ENCODE measurements at regions not wholly inside any gene's neighbourhood (a gene's known extent, or its start where the extent isn't known, plus 50 kb on each side); places are given as distances from the start of the nearest gene placed in this dataset.

DNA sequence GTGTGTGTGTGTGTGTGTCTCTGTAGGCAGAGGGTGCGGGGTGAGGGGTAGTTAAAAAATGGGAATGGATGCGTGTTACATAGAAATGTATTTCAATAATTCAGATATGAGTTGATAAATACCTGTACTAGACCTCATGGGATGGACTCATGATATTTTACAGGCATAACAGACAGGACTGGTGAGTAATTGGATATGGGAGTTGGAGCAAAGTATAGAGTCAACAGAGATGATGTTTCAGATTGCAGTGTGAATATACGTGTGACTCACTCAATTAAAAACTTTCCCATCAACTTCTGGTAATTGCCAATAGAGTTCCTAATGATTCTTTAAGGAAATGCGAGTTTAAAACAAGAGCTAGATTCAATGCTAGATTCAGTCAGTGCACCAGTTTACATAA is 711.9 kb downstream of the C12orf50 start:
- no peak for DNase-seq

DNA sequence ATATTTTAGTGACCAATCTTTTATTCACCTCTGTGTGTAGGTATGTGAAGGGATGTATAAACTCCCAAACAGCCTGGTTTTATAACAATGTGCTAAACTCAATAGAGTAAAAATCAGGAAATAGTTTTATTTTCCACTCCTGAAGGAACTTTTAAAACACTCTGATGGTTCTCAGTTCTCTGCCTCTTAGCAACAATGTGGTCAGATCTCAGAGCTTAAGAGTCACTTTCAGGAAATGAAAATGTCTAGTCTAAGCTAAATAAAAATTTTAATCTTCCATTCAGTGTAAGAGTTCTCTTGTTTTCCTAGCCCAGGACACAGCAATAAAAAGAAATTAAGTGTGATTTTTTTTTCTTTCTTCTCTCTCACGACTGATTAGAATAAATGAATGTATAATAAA is 718.0 kb downstream of the C12orf50 start:
- no peak for DNase-seq

DNA sequence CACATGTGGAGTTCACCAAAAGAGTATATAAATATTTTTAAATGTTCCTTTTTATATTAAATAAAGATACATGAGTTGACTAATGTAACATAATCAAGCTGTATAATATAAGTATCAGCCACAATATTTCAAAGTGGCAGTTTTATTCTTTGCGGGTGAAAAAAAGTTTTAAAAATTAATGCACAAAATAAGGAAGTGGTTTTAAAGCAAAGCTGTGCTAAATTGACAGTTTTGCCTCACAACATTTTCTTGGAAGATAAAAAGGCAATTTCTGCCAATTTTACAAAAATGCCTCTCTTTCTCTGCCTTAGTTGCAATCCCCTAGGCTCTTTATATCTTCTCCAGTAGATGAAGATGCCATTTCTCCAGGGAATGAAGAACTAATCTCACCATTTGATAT is 719.1 kb downstream of the C12orf50 start:
- DNase-seq, result no peak

DNA sequence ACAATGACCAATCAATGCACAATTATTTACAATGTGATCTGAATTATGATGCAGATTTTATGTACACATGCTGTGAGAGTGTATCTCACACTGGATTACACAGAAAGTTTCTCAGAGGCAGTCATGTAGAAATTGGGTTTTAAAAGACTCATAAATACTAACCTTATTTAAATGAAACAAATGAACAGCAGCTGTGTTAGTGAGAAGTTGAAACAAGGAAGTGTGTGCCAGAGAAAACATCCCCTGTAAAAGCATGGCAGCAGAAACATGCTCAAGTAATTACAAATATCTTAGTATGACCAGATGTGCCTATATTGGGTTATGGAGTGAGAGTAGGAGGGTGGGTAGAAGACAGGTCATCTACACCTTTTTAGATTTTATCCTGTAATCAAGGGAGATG is 723.7 kb downstream of the C12orf50 start:
- no peak for DNase-seq

DNA sequence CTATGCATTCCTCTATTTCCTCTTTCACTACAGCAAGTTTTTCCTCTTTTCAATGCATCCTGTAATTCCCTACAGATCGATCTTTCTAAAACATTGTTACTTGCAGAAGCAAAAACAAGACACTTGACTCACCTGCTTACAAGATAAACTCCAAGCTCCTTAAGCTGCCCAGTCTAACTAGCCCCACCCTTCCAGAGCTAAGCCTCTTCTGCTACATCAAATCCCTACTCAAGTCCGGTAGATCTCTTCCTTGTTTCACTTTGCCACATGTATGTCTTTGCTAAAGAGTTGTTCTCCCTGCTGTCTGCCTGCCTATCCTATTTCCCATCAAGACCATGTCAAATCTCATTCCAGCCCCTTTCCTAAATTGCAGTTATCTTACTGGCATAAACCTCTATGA is 724.8 kb downstream of the C12orf50 start:
- DNase-seq, result no peak

DNA sequence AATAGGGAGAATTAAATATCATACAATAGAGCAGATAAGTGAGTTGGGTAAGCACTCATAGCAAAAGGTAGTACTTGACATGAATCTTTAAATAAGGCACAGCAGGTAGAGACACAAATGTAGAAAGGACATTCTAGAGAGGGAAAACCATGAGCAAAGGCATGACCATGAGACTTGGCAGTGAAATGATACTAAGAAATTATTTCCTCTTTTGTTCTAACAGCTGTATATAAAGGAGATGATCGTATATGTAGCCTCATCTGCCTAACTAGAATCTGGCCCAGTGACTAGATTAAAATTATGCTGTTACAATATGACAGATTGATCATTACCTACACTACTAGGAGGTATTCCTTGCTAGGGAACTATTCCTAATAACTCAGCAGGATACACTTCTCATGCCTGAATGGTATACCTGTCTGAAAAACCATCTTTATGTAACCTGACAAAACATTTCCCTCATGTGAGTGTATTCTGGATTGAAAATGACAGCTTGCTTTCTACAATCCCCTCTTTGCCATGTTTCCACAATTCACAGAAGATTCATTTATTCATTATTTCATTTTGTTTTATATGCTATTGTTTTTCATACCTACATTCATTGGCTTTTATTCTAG is 725.7 kb downstream of the C12orf50 start:
- DNase-seq, result no peak

DNA sequence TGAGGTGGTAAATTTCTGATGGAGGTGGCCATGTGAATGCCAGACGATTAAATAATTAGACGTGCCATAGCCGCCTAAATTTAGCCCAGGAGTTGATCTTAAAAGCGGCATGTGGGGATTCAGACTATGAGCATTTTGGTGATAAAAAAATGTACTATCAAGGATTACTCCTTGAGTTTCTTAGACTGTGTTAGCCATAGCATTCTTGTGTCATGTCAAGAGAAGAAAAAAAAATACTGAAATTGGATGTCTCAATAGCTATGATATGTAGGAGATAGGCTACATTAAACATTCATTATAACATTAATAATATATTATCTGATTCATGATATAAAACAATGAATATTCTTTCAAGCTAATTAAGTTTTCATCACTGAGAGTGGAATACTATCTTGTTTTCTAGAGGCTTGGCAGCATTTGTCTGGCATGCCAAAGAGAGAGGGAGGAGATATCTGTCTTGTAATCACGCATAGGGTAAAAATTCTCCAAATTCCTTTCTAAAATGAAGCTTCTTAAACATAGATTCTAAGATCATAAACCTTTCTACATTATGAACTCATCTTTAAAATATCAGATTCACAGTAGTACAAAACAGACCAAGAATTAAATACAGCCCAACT is 727.0 kb downstream of the C12orf50 start:
- DNase-seq, result no peak

DNA sequence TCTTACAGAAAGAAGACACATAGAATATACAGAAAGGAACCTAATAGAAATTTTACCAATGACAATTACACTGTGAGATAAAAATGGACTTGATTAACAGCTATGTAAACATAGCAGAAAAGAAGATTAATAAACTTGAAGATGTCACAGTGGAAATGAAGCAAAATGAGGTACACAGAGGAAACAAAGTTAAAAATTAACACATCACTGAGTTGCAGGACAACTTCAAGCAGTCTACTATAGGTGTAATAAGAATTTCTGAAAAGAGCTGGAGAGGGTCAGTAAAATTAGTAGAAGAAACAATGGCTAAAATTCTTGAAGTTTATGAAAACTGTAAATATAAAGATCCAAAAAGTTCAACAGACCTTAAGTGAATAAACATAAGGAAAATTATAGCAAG is 738.7 kb downstream of the C12orf50 start:
- no peak for DNase-seq

DNA sequence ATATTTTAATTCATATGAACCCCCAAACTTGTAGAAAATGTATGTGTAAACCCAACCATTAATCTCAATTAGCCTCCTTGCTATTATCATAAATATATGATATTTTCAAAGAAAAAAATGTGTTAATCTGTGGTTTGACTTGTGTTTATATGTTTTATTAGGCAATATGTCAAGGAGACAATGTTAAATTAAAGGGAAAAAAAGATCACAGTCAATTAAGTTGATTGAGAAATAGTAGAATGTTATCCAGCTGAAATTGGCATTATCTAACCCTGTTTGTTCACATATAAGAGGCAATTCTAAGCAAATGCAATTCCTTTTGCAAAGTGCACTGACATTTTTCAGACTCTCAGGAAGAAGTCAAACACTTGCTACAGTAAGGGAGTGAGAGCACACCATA is 745.3 kb downstream of the C12orf50 start:
- no peak for DNase-seq

DNA sequence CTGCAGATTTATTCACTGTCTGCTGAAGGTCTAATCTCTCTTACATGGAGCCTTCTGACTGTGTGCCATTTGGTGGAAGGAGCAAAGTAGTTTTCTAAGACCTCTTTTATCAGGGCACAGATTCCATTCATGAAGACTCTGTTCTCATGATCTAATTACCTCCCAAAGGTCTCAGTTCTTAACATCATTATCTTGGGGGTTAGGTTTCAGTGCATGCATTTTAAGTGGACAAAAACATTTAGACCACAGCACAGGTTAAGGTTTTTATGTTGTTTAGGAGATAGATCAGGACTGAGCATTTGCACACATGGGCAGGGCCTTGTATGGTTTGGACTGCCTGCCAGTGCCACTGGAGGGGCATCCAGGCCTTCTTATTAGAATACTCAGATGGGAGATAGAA is 746.1 kb downstream of the C12orf50 start:
- DNase-seq, result no peak

DNA sequence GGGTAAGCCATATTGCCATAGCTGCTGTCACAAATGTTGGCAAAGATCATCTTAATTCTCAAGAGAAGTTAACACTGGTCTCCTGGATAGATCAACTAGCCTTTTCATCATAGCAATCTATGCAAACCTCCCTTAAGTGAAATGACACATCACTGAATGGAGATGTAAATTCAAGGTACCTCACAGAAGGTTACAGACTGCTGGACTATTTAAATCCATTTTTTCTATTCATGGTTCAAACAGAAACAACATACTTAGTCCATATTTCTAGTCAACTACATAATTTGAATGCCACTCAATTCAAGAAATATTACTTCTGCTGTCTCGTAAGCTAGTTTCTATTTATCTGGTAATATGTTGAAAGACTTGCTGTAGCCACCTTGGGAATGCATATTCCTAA is 748.3 kb downstream of the C12orf50 start:
- DNase-seq, result no peak

DNA sequence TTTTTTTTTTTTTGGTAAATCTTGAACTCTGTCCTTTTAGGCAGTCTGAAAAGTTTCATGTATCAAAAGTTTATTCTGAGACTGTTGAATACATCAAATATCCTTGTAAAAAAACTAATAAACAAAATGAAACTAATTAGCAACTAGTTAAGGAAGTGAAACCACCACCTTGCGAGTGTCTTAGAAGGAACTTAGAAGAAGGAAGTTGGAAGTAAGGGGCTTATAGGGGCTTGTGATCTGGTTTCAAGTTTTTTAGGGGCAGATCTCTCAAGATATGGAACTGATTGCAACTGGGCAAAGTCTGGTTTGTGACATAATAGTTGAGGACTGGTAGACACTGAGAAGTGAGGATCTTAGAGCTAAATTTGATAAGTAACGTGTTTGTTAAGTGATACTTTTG is 748.8 kb downstream of the C12orf50 start:
- no peak for DNase-seq

DNA sequence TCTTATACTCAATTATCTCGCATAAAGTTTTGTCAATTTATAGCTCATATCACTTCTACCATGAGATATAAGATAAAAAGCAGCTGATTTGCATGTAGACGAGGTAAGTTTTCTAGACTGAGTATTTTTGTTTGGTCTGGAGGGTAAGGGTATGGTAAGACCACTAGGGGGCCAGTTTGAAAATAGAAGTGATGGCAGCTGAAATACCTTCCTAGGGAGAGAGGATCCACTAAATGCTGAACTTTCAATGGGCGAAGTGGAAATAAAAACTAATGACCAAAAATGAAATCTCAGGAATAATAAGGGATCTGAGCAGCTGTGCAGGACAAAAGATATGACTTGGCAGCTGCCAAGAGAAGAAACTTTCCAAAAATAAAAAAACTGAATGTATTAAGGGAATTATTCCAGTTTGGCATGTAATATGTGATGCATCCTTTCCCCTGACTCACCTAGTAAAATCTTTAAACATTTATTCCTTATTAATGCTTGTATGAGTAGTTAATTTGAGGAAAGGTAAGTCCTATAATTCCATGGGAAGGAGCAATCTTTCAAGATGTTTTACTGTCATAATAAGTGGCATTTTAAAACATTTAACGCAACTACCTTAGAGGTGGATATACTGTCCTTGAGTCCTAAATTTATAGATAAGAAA is 754.5 kb downstream of the C12orf50 start:
- no peak for DNase-seq

DNA sequence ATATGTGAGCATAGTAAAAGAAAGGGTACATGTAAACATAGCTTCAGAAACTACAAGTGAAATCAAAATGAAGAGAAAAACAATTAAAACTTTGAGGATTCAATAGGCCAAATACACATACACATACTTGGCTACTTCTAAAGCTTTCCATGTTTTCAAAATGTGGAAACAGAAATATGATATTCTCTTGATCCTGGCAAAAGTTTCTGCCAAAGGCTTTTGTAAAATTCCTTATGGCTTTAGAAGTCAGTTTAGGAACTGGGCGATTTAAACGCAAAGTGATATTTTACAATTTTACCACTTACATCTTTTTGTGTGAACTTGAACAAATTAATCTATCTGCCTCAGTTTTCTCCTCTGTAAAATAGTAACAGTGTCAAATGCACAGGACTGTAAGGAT is 756.4 kb downstream of the C12orf50 start:
- no peak for DNase-seq

DNA sequence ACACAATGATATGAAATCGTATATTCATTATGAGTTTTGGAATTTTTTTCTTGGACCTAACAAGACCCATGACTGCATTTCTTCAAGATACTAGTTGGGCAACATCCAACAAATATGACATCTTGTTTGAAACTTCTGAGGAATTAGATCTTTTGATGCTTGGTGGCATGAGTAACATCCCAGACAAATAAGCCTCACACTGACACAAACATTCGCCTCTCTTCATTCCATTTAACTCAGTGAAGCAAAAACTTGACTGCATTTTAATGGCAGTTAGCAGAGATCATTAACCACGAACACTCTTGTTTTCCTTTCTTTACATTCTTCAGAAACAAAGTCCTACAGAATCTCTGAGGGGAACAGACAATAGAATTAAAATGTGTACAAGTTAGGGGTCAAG is 758.3 kb downstream of the C12orf50 start:
- DNase-seq, result no peak

DNA sequence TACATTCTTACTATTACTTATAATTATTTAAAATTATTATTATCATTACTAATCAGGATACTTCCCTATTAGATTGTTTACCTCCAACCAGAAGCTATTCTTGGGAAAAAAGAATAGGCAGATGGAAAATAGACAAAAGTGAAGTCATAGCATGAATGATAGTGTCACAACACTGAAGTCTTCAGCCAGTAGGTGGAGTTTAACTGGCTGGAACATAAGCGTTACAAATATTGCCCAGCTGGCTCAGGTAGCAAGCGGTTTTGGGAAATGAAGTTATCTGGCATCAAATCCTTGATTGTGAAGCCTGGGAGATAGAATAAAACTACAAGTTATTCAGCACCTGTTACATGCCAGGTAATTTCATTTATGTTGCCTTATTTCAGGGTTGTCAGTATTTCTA is 762.9 kb downstream of the C12orf50 start:
- DNase-seq, result no peak

DNA sequence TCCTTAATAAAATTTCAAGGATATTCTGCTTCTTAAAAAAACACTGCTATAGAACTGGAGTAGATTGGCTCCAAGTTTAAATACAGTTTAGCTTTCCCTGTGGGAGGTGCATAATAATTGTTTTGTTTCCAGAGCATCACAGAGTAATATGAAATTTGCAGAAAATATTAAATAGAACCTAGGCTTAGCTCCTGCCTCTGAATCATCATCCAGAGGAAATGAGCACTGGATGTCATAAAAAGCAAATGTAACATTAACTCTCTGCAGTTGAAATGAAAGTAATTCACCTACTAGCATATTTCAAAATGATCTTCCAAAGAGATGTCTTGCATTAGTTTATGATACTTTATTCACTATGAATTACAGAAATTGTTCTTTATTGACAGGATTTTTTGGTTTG is 769.8 kb downstream of the C12orf50 start:
- DNase-seq, result no peak

DNA sequence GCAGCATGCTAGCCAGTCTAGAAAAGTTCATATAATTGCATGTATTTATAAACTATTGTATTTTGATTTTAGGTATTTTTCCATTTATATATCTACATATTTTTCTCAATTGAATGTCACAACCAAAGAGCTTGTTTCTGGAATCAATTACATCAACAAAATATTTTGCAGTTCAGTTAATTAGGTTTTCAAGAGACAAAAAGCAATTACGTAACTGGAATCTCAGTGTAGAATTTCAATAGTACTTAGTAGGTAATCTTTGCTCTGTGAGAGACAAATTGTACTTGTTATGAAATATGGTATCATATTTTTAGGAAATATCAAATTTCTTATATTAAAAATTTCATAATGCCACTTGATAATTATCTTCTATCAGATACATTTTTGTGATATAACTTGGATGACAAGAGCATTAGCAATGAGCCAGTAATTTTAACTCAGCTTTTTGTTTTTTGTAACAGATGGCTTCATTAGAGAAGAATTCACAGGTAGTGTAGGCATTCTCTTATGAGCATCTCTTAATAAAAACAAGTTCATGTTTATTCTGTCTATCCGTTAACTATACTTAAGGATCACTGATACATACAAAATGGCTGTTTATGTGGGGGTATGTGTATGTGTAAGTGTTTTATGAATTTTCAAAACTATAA is 774.7 kb downstream of the C12orf50 start:
- DNase-seq, result no peak

DNA sequence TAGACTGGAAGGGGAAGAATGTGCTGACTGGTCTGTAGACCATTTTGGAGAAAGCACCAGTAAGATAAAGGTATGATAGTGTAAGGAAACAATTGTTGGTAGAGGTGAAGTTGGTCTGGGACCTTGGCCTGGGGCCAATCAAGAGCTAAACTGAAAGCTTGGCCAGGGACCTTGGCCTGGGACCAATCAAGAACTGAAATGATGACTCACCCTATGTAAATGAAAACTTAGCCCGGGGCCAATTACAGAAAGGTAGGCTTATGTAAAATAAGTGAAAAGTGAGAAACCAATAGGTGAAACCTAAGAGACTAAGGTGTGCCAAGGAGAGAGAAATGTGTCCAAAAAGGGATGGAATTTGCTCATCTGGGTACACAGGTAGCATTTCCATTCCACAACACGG is 776.0 kb downstream of the C12orf50 start:
- DNase-seq, result no peak

DNA sequence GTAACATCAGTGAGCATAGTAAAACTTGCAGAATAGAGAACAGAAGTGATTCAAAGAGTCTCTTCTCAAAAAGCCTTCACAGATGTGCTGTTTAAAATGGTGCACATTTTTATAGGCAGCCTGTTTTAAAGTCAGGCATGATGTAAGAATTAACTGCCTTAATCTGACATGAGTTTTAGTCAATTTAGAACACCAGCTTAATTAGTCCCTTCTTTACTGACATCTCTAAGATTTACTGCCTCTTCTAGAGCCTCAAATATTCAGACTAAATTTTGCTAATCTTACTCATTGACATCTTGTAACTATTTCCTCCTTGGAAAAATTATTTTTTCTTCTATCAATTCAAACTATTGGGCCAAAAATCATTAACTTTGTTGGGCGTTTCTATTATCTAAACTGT is 782.5 kb downstream of the C12orf50 start:
- no peak for DNase-seq

DNA sequence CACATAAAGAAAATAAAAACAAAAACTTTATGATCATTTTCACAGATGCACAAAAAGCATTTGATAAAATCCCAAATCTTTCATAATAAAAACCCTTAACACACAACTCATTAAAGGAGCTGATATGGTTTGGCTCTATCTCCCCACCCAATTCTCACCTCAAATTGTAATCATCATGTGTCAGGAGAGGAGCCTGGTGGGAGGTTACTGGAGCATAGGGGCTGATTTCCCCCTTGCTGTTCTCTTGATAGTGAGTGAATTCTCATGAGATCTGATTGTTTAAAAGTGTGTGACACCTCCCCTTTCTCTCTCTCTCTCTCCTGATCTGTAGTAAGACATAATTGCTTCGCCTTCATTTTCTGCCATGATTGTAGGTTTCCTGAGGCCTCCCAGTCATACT is 790.7 kb downstream of the C12orf50 start:
- DNase-seq, result no peak

DNA sequence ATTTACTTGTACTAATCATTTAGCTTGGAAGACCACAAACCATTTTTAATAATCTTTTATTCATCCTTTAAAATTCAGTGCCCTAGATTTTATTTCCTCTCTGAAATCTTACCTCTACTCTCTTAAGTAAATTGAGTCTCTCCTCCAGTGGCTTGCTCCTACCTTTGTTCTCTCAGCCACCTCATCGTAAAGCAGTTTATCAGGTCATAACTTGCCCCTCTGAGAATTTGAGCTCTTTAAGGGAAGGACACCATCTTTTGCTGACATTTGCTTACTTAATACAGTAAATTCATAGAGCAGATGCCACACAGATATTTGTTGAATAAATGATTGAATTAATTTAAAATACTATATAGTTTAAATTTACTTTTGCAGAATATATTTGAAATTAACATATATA is 794.3 kb downstream of the C12orf50 start:
- DNase-seq, result no peak

DNA sequence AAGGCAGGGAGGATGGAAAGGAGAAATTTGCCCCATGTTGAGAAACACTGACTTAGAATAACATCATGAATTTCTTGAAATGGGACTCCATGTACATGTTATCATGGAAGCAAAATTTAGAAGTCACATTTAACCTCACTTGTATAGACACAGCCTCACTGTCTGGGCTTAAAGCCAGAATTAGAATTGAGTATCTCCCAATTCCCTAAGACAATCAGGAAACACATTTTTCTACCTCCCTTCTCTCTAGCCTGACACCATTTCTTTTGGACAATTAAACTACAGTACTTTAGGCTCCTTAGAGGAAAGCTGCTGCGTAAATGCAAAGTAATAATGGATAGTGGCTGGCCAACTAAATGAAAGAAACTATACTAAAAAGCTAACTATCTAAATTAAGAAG is 795.5 kb downstream of the C12orf50 start:
- DNase-seq, result no peak

DNA sequence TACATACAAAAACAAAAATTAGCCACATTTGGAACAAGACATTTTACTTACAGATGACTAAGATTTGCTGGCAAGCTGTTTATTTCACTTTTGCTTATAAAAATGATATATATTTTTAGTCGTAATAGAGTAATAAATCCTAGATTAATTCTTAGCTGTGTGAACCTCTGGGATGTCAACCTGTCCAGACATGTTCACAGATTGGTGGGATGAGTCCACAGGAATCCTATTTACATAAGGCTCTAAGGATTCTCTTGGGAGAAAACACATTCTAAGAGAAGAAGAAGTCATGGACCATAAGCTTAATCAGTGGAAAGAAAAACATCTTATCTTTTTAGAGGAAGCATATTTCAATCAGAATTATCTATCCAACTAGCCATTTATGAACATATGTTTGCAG is 797.4 kb downstream of the C12orf50 start:
- DNase-seq, result no peak

Data from NCI-H774 (cell line).